ENCODE measurements at regions not wholly inside any gene's neighbourhood (a gene's known extent, or its start where the extent isn't known, plus 50 kb on each side); places are given as distances from the start of the nearest gene placed in this dataset.

DNA sequence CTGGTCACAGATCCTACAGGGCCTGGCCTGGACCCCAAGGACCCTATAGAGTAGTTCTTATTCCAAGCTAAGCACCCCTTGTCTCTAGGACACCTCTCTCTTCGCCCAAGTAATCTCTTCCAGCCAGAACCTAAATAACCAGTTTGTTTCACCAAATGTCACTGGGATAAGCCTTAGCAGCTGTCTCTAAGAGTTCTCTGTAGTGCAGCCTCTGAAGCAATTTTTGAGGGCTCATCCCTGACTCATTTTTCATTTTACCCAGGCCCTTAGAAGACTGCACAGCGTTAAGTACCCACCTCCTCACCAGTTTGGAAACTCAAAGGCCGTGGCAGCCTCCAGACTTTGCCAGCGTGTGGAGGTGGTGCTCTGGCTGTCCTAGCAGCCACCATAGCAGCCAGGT is 290.1 kb upstream of the SIX2 start:
- Histone ChIP-seq H3K9me3 (ENCODE audit: low read depth, low read length, poor library complexity, severe bottlenecking) (no peaks in the 10 kb centered on the region), H3K4me1 (ENCODE audit: insufficient read depth, low read length, poor library complexity, severe bottlenecking) (no peaks in the 10 kb centered on the region), H3K27me3 (replicated peaks; ENCODE audit: insufficient read depth, low read depth, low read length, poor library complexity) (peaks cover 12% of the 10 kb centered on the region), H3K4me3 (ENCODE audit: low read depth, low read length, poor library complexity, severe bottlenecking) (no peak overlapping the region), H3K27ac (ENCODE audit: low read depth, low read length, poor library complexity, severe bottlenecking) (no peak overlapping the region), H3K36me3 (ENCODE audit: insufficient read depth, low read length, poor library complexity, severe bottlenecking) (no peaks in the 10 kb centered on the region)
- CTCF ChIA-PET = no interaction called here
- TF ChIP-seq, protein P1, sequence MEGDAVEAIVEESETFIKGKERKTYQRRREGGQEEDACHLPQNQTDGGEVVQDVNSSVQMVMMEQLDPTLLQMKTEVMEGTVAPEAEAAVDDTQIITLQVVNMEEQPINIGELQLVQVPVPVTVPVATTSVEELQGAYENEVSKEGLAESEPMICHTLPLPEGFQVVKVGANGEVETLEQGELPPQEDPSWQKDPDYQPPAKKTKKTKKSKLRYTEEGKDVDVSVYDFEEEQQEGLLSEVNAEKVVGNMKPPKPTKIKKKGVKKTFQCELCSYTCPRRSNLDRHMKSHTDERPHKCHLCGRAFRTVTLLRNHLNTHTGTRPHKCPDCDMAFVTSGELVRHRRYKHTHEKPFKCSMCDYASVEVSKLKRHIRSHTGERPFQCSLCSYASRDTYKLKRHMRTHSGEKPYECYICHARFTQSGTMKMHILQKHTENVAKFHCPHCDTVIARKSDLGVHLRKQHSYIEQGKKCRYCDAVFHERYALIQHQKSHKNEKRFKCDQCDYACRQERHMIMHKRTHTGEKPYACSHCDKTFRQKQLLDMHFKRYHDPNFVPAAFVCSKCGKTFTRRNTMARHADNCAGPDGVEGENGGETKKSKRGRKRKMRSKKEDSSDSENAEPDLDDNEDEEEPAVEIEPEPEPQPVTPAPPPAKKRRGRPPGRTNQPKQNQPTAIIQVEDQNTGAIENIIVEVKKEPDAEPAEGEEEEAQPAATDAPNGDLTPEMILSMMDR (conservative IDR thresholded peaks at IDR 0.05; ENCODE audit: low read depth, low read length) = no peak
- no peak for TF ChIP-seq EZH2 (IDR thresholded peaks at IDR 0.05; ENCODE audit: borderline replicate concordance, low read depth, low read length, poor library complexity, severe bottlenecking)
- DNase-seq (ENCODE audit: low spot score) = no peak
- no TSS peak for BruUV-seq (replicated peaks)
- POLR2A ChIA-PET (ENCODE audit: low non-redundant PET) = no interaction called here
- intact Hi-C loops (cut with micrococcal nuclease; ENCODE audit: unreplicated experiment) = no loop called here

- intact Hi-C loops (cut with micrococcal nuclease; ENCODE audit: unreplicated experiment) = no loop called here
- Histone ChIP-seq H3K4me1 (ENCODE audit: insufficient read depth, low read length, poor library complexity, severe bottlenecking) (no peaks in the 10 kb centered on the region), H3K9me3 (ENCODE audit: low read depth, low read length, poor library complexity, severe bottlenecking) (no peaks in the 10 kb centered on the region), H3K27me3 (replicated peaks; ENCODE audit: insufficient read depth, low read depth, low read length, poor library complexity) (no peaks in the 10 kb centered on the region), H3K27ac (ENCODE audit: low read depth, low read length, poor library complexity, severe bottlenecking) (no peak overlapping the region), H3K4me3 (ENCODE audit: low read depth, low read length, poor library complexity, severe bottlenecking) (no peak overlapping the region), H3K36me3 (ENCODE audit: insufficient read depth, low read length, poor library complexity, severe bottlenecking) (no peaks in the 10 kb centered on the region)
- no peak for DNase-seq (ENCODE audit: low spot score)
- CTCF ChIA-PET = no interaction called here
- POLR2A ChIA-PET (ENCODE audit: low non-redundant PET) = no interaction called here
- TF ChIP-seq, protein P1 (conservative IDR thresholded peaks at IDR 0.05; ENCODE audit: low read depth, low read length) = no peak
- no peak for TF ChIP-seq EZH2 (IDR thresholded peaks at IDR 0.05; ENCODE audit: borderline replicate concordance, low read depth, low read length, poor library complexity, severe bottlenecking)
- BruUV-seq (replicated peaks) = no TSS peak
These were observed 283.9 kb upstream of the SIX2 start for GRCh38 chr2:45293182-45293581.

GRCh38 chr2:45291296-45291701 is 282.0 kb upstream of the SIX2 start:
- no peaks in the 10 kb centered on the region for H3K4me1 ChIP-seq (ENCODE audit: insufficient read depth, low read length, poor library complexity, severe bottlenecking)
- H3K9me3 ChIP-seq (ENCODE audit: low read depth, low read length, poor library complexity, severe bottlenecking) = no peaks in the 10 kb centered on the region
- CTCF ChIA-PET = no interaction called here
- intact Hi-C loops (cut with micrococcal nuclease; ENCODE audit: unreplicated experiment) = no loop called here
- H3K4me3 ChIP-seq (ENCODE audit: low read depth, low read length, poor library complexity, severe bottlenecking) = no peak overlapping the region
- no peak overlapping the region for H3K27ac ChIP-seq (ENCODE audit: low read depth, low read length, poor library complexity, severe bottlenecking)
- BruUV-seq (replicated peaks) = no TSS peak
- no peaks in the 10 kb centered on the region for H3K27me3 ChIP-seq (replicated peaks; ENCODE audit: insufficient read depth, low read depth, low read length, poor library complexity)
- no peak for DNase-seq (ENCODE audit: low spot score)
- POLR2A ChIA-PET (ENCODE audit: low non-redundant PET) = no interaction called here
- no peaks in the 10 kb centered on the region for H3K36me3 ChIP-seq (ENCODE audit: insufficient read depth, low read length, poor library complexity, severe bottlenecking)
- no peak for TF ChIP-seq EZH2 (IDR thresholded peaks at IDR 0.05; ENCODE audit: borderline replicate concordance, low read depth, low read length, poor library complexity, severe bottlenecking)
- TF ChIP-seq, protein P1 (conservative IDR thresholded peaks at IDR 0.05; ENCODE audit: low read depth, low read length) = no peak

Measured in A673 (cell line).